Tongue (tissue), 1 donor: ENCODE measurements at regions not wholly inside any gene's neighbourhood (a gene's known extent, or its start where the extent isn't known, plus 50 kb on each side); places are given as distances from the start of the nearest gene placed in this dataset.

Experiments used
- DNase-seq: peaks from one replicate; pipeline ENCODE4 v3.0.0-alpha.2; 2015

GRCh38 chr6:119590066-119590465 is 240.5 kb upstream of the MAN1A1 start:
- DNase-seq, result no peak

GRCh38 chr6:119587537-119587936 is 238.0 kb upstream of the MAN1A1 start:
- DNase-seq, result no peak

- DNase-seq, result no peak
These were observed 236.8 kb upstream of the MAN1A1 start for GRCh38 chr6:119586250-119586882.

GRCh38 chr6:119584088-119584487 is 234.5 kb upstream of the MAN1A1 start:
- no peak for DNase-seq

GRCh38 chr6:119581220-119581619 is 231.7 kb upstream of the MAN1A1 start:
- DNase-seq, result no peak

GRCh38 chr6:119575721-119576120 is 226.2 kb upstream of the MAN1A1 start:
- DNase-seq, result no peak

- DNase-seq, result no peak
These were observed 219.0 kb upstream of the MAN1A1 start for GRCh38 chr6:119568580-119568979.

GRCh38 chr6:119566546-119567260 is 217.1 kb upstream of the MAN1A1 start:
- no peak for DNase-seq

GRCh38 chr6:119565893-119566292 is 216.3 kb upstream of the MAN1A1 start:
- DNase-seq, result no peak

GRCh38 chr6:119562168-119562567 is 212.6 kb upstream of the MAN1A1 start:
- DNase-seq, result no peak

GRCh38 chr6:119559586-119559985 is 210.0 kb upstream of the MAN1A1 start:
- DNase-seq, result no peak

GRCh38 chr6:119557239-119557638 is 207.7 kb upstream of the MAN1A1 start:
- DNase-seq, result no peak

GRCh38 chr6:119552021-119552420 is 202.5 kb upstream of the MAN1A1 start:
- DNase-seq, result no peak

GRCh38 chr6:119547024-119547423 is 197.5 kb upstream of the MAN1A1 start:
- no peak for DNase-seq

- no peak for DNase-seq
These were observed 195.7 kb upstream of the MAN1A1 start for GRCh38 chr6:119545245-119545644.

GRCh38 chr6:119544325-119545175 is 195.0 kb upstream of the MAN1A1 start:
- DNase-seq, result no peak

- no peak for DNase-seq
These were observed 193.8 kb upstream of the MAN1A1 start for GRCh38 chr6:119543332-119543731.

GRCh38 chr6:119542037-119542436 is 192.5 kb upstream of the MAN1A1 start:
- DNase-seq, result no peak

- DNase-seq, result peak; percentile 84
These were observed 191.8 kb upstream of the MAN1A1 start for GRCh38 chr6:119541132-119541905.

- DNase-seq, result no peak
These were observed 190.9 kb upstream of the MAN1A1 start for GRCh38 chr6:119540417-119540816.

- DNase-seq, result no peak
These were observed 189.6 kb upstream of the MAN1A1 start for GRCh38 chr6:119539066-119539746.

GRCh38 chr6:119536666-119537065 is 187.1 kb upstream of the MAN1A1 start:
- DNase-seq, result no peak
